ENCODE measurements at regions not wholly inside any gene's neighbourhood (a gene's known extent, or its start where the extent isn't known, plus 50 kb on each side); places are given as distances from the start of the nearest gene placed in this dataset.

DNA sequence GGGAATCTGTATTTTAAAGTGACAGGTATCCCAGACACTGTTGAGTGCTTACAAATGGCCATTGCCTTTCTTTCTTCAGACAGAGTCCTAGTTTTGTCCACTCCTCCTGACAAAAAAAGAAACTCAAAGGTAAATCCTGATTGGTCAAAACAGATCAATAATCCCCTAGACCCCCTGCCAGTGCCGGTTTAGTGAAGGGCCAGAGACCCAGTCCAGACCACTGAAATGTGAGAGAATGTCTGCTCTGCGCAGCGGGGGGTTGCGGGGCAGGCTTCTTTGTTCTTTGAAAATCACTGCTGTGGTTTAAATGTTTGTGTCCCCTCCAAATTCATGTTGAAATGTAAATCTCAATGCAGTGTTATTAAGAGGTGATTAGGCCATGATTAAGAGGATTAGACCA lies 177.7 kb upstream of the GPR26 start:
- no peak for DNase-seq

DNA sequence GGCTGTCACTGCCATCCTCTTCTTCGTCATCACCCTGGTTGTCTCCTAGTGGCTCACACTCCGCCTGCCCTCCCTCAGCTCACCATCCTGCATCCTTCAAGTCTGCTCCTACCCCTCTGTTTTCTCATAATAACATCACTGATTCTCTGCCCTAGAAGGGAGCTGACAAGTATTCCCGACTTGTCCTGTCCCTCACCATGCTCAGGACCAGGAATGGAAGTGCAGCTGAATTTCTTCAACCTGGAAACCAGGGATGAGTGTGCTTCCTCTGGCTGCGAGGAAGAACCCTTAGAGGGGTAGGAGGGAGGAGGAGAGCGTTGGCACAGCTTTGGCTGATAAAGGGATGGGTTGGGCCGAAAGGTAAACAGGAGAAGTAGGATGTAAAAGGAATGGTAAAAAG lies 174.8 kb upstream of the GPR26 start:
- DNase-seq, result no peak

DNA sequence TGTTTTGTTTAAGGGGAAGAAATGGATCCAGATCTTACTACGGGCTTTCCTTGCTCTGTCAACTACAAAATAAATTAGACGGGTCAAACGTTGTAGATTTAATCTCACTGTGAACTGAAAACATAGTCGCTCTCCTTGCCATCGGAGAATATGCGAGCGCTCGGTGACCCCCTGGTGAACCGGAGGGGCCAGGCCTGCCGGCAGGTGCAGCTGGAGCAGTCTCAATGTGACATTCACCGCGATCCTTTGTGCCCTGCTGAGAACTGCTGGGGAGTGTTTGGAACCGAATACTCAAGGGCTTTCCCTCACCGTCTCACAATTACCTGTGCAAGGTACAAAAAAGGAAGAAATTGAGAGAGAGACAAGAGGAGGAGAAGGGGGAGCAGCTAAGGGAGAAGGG lies 174.1 kb upstream of the GPR26 start:
- DNase-seq, result no peak

DNA sequence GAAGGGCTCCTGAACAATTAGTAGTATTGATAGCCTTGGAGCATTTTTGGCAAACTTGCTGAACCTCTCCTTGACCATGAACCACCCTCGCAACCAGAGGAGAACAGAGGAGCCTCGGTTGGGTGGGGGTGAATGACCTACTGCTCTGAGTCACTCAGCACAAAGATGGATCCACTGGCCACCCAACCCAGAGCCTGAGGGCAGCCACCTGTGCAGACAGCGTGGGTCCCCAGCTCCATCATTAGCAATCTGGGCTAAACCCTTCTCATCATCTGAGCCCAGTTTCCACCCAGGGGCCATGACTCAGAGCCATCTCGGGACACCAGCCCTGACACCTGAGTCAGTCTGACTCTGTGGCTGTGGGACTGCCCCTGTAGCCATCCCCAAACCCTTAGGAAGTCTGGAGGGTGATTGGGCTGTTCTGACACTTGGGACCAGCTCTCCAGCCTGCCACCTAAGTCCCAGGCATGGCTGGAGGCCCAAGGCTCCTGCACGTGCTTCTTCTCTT lies 171.8 kb upstream of the GPR26 start:
- DNase-seq, result no peak

GRCh38 chr10:123496375-123496774 lies 169.8 kb upstream of the GPR26 start:
- DNase-seq, result no peak

- no peak for DNase-seq
These were observed 169.0 kb upstream of the GPR26 start for GRCh38 chr10:123496996-123497660.

DNA sequence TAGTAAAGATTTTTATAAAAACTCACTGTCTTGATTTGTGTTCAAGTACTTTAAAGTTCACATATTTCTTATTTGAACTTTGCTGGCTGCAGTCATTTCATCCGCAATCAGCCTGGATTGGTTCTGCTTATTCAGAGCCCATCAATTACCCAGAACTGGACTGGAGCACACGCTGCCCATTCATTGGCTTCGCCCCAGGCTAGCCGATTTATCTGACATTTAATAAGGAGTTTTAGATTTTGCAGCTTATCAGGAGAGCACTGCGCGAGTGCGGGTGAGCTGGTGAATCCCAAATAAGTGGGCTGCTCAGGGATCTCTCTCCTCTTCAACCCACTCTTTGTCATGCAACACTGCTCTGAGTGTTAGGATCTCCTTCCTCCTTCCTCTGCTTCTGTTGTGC lies 166.0 kb upstream of the GPR26 start:
- DNase-seq, result no peak

GRCh38 chr10:123501148-123501547 lies 165.0 kb upstream of the GPR26 start:
- no peak for DNase-seq

- no peak for DNase-seq
These were observed 163.2 kb upstream of the GPR26 start for GRCh38 chr10:123502983-123503382.

- no peak for DNase-seq
These were observed 159.7 kb upstream of the GPR26 start for GRCh38 chr10:123506455-123506854.

- DNase-seq, result no peak
These were observed 158.9 kb upstream of the GPR26 start for GRCh38 chr10:123507298-123507697.

GRCh38 chr10:123509338-123509737 lies 156.8 kb upstream of the GPR26 start:
- DNase-seq, result no peak

DNA sequence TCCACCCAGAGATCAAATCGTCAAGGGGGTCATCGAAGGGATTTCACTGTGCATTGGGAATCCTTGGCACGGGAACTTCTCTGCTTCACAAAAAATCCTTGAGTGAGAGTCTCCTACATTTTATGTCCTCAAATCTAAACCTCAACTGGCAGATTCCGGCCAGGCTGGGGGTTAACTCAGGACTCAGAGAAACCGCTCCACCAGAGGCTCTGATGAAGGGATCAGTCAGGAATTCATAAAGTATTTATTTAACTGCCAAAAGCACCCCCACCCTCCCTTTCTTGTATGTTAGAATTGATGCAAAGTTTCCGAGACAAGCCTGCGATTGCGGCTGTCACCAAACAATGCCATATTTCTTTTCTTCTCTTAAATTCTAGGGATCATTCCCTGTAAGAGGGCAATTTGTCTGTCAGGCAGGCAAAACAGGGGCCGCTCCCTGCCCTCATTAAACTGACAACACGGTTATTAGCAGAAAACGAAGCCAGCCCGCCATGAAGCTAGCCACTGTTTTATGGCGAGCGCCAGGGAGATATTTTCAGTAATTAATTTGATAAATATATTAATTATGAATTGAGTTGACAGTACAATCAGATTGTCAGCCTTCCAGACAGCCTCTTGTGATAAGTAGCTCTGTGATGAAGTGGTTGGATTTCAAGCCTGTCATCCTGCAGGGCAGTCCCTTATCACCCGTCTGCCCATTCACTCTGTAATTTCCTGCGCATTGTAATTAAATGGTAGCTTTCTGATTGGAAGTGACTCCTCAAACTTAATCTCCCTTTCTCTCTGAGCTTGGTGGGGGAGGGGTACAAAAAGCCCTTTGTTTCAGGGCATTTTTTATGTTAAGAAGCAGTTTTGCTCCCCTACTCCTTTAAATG lies 153.0 kb upstream of the GPR26 start:
- DNase-seq, result no peak

DNA sequence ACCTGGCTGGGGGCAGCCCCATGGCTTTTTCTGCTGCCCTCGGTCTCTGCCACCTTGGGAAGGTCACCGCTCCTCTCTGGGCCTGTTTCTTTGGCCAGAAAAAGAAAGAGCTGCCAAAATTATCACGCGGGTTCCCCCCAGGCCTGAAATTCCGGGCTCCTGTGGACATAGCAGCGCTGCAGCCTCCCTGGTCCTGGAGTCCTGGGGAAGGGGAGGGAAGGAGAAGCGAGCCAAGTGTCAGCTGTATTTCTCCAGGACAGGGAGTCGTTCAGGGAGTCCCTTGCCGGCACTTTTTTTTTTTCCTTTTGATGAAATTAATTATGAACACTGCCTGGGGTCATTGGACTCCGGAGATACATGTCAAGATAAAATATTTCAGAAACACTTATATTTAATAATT lies 152.3 kb upstream of the GPR26 start:
- DNase-seq, result no peak

DNA sequence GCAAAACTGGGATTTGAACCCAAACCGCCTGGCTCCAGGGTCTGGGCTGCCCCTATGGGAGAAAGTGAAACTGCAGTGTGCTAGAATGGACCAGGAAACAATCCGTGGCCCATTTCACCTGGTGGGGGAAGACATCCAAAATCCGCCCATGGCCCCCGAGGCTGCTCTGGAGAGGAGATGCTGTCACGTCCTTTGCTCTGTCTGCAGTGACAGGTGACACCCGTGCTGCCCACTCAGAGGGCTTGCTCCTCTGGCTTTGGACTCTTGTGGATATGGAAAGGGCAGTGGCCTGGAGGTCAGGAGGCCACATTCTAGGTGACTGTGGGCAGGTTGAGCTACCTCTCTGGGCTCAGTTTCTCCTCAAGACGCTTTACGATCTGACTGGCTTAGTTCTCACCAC lies 151.2 kb upstream of the GPR26 start:
- DNase-seq, result no peak

GRCh38 chr10:123515661-123516060 lies 150.5 kb upstream of the GPR26 start:
- no peak for DNase-seq

- no peak for DNase-seq
These were observed 149.9 kb upstream of the GPR26 start for GRCh38 chr10:123516291-123516690.

GRCh38 chr10:123517426-123517825 lies 148.7 kb upstream of the GPR26 start:
- DNase-seq, result no peak

GRCh38 chr10:123517901-123518300 lies 148.3 kb upstream of the GPR26 start:
- DNase-seq, result no peak

- no peak for DNase-seq
These were observed 147.4 kb upstream of the GPR26 start for GRCh38 chr10:123518765-123519164.

- no peak for DNase-seq
These were observed 146.3 kb upstream of the GPR26 start for GRCh38 chr10:123519861-123520260.

GRCh38 chr10:123521076-123521475 lies 145.1 kb upstream of the GPR26 start:
- no peak for DNase-seq

DNA sequence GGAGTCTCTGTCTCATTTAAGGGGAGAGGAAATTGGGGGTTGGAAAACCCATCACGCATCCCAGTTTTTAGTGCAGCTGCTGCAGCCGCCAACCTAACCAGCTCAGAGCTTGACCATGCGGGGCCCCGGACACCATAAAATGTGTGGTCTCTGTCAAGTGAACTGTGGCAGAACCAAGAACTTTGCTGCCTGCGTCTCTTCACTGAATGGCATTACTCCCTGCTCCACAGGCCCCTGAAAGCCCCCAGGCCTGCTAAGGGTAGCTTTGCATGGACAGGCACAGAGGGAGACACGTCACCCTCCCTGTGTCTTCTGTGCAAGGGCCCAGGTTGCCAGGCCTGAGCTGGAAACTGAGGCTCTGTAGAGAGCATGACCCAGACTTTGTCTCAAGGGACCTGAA lies 144.6 kb upstream of the GPR26 start:
- DNase-seq, result no peak

Data from hypothalamus (tissue), 51 donors.